ENCODE measurements at regions not wholly inside any gene's neighbourhood (a gene's known extent, or its start where the extent isn't known, plus 50 kb on each side); places are given as distances from the start of the nearest gene placed in this dataset.

DNA sequence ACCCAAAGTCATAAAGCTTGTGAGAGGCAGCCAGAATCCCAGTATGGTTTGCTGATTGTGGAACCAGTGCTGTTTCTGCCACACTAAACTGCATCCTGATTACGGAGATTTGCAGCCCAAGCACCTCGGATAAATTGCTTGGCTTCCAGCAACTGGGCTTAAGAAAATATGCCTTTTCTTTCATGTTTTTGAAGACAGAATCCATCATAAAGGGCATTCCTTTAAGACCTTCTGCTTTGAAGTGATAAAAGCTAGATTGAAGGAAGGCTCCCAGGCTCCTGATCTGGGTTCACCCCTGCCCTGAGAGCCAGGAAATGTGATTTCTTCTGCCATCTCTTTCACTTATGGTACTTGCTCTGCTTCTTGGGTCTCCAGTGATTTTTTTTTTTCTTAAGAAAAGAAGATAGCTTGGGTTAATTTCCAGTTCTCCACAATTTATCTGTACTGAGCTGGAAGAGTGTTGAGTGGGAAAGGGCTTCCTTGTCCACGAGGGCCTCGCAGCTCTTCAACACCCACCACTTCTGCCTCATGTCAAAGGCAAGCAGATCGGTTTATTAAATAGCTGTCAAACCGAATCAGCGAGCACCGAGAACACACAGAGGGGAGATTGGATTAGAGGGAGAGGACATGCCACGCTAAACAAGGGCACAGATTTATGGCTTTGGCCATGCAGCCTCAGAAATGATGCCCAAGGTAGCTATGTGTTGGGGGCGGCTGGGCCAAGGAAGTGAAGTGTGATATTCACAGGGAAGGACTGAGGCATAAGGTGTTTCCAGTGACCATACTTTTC lies 94.9 kb upstream of the TBX20 start:
- ChIA-PET CTCF (no interaction called here), POLR2A (no interaction called here)
- no peak for TF ChIP-seq L3MBTL2 (conservative IDR thresholded peaks at IDR 0.05)
- no peak for TF ChIP-seq SP1 (IDR thresholded peaks at IDR 0.05)
- TF ChIP-seq NFRKB (IDR thresholded peaks at IDR 0.05) = no peak
- TF ChIP-seq ELF4 (IDR thresholded peaks at IDR 0.05) = no peak
- TF ChIP-seq ARNT (IDR thresholded peaks at IDR 0.05) = no peak
- DNase-seq (ENCODE audit: extremely low spot score) = no peak

DNA sequence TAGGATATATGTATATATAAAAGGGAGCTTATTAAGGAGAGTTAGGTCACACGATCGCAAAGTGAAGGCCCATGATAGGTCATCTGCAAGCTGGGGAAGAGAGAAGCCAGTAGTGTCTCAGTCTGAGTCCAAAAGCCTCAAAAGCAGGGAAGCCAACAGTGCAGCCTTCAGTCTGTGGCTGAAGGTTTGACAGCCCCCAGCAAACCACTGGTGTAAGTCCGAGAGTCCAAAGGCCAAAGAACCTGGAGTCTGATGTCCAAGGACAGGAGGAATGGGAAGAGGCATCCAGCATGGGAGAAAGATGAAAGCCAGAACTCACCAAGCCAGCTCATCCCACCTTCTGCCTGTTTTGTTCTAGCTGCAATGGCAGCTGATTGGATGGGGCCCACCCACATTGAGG lies 88.9 kb upstream of the TBX20 start:
- CTCF ChIA-PET = no interaction called here
- no peak for DNase-seq (ENCODE audit: extremely low spot score)
- no peak for TF ChIP-seq NFRKB (IDR thresholded peaks at IDR 0.05)
- TF ChIP-seq PKNOX1 (IDR thresholded peaks at IDR 0.05) = no peak
- no peak for TF ChIP-seq TARDBP (IDR thresholded peaks at IDR 0.05)
- no peak for TF ChIP-seq FOXA1 (IDR thresholded peaks at IDR 0.05)
- TF ChIP-seq SP1 (IDR thresholded peaks at IDR 0.05) = no peak
- no peak for TF ChIP-seq L3MBTL2 (conservative IDR thresholded peaks at IDR 0.05)
- TF ChIP-seq LEF1 (IDR thresholded peaks at IDR 0.05; ENCODE audit: borderline replicate concordance) = no peak
- TF ChIP-seq ELF4 (IDR thresholded peaks at IDR 0.05) = no peak
- no peak for TF ChIP-seq BHLHE40 (IDR thresholded peaks at IDR 0.05; ENCODE audit: borderline replicate concordance)
- no peak for TF ChIP-seq FOXM1 (IDR thresholded peaks at IDR 0.05; ENCODE audit: borderline replicate concordance)
- TF ChIP-seq ARNT (IDR thresholded peaks at IDR 0.05) = no peak
- no peak for TF ChIP-seq HDGF (IDR thresholded peaks at IDR 0.05; ENCODE audit: borderline replicate concordance)
- no peak for TF ChIP-seq CTBP1 (IDR thresholded peaks at IDR 0.05; ENCODE audit: borderline replicate concordance)
- TF ChIP-seq SUZ12 (IDR thresholded peaks at IDR 0.05) = no peak
- TF ChIP-seq ZNF384 (IDR thresholded peaks at IDR 0.05) = no peak
- TF ChIP-seq FOXK2 (IDR thresholded peaks at IDR 0.05) = no peak
- POLR2A ChIA-PET = no interaction called here

DNA sequence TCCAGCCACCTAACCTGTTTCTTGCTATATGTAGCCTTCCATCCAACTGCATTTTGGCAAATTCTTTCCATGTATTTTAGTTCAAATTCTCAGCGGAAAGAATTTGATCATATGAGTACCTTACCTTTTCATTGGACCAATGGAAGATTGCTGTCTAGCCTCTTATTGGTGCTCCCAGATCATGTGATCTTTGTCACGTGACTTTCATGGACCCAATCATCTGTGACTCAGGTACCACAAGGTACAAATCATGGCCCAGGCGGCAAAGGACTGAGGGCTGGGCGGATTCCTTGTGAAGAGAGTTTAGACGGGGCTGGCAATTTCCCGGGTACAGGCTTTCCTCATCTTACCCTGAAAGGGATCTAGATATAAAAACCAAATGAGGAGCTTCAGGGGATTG lies 85.9 kb upstream of the TBX20 start:
- TF ChIP-seq FOXA1 (IDR thresholded peaks at IDR 0.05) (no peak), TARDBP (IDR thresholded peaks at IDR 0.05) (no peak), SP1 (IDR thresholded peaks at IDR 0.05) (no peak), HDGF (IDR thresholded peaks at IDR 0.05; ENCODE audit: borderline replicate concordance) (no peak), ELF4 (IDR thresholded peaks at IDR 0.05) (no peak), L3MBTL2 (conservative IDR thresholded peaks at IDR 0.05) (no peak), ZNF384 (IDR thresholded peaks at IDR 0.05) (no peak), SUZ12 (IDR thresholded peaks at IDR 0.05) (no peak), PKNOX1 (IDR thresholded peaks at IDR 0.05) (no peak), ARNT (IDR thresholded peaks at IDR 0.05) (no peak), NFRKB (IDR thresholded peaks at IDR 0.05) (no peak), FOXM1 (IDR thresholded peaks at IDR 0.05; ENCODE audit: borderline replicate concordance) (no peak), BHLHE40 (IDR thresholded peaks at IDR 0.05; ENCODE audit: borderline replicate concordance) (no peak), LEF1 (IDR thresholded peaks at IDR 0.05; ENCODE audit: borderline replicate concordance) (no peak), FOXK2 (IDR thresholded peaks at IDR 0.05) (no peak), CTBP1 (IDR thresholded peaks at IDR 0.05; ENCODE audit: borderline replicate concordance) (no peak)
- ChIA-PET POLR2A (no interaction called here), CTCF (no interaction called here)
- no peak for DNase-seq (ENCODE audit: extremely low spot score)

- TF ChIP-seq PKNOX1 (IDR thresholded peaks at IDR 0.05) (no peak), FOXA1 (IDR thresholded peaks at IDR 0.05) (no peak), FOXK2 (IDR thresholded peaks at IDR 0.05) (no peak), SP1 (IDR thresholded peaks at IDR 0.05) (no peak), CTBP1 (IDR thresholded peaks at IDR 0.05; ENCODE audit: borderline replicate concordance) (no peak), L3MBTL2 (conservative IDR thresholded peaks at IDR 0.05) (no peak), BHLHE40 (IDR thresholded peaks at IDR 0.05; ENCODE audit: borderline replicate concordance) (no peak), SUZ12 (IDR thresholded peaks at IDR 0.05) (no peak), ZNF384 (IDR thresholded peaks at IDR 0.05) (no peak), HDGF (IDR thresholded peaks at IDR 0.05; ENCODE audit: borderline replicate concordance) (no peak), ARNT (IDR thresholded peaks at IDR 0.05) (no peak), TARDBP (IDR thresholded peaks at IDR 0.05) (no peak)
- ChIA-PET CTCF (no interaction called here), POLR2A (no interaction called here)
- no peak for DNase-seq (ENCODE audit: extremely low spot score)
Measured at GRCh38 chr7:35336444-35336843, 82.5 kb upstream of the TBX20 start.

DNA sequence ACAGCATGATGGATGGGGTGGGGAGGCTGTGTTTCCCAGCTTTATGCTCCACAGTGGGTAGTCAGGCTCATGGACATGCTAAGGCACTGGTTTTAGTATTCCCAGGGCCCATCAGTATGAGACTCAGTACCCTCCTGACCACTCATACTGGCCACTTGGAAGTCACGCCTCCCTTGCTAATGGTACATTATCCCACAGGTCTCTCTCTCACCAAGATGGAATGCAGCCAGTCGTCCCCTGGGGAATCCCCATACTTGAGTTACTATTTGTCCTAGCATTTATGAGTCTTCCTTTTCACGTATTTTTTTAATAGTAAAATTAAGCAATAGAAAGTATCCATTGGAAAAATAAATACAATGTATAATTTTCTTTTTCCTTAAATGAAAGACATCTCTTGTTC lies 80.6 kb upstream of the TBX20 start:
- TF ChIP-seq SP1 (IDR thresholded peaks at IDR 0.05) = no peak
- no peak for TF ChIP-seq FOXM1 (IDR thresholded peaks at IDR 0.05; ENCODE audit: borderline replicate concordance)
- no peak for TF ChIP-seq FOXA1 (IDR thresholded peaks at IDR 0.05)
- no peak for TF ChIP-seq L3MBTL2 (conservative IDR thresholded peaks at IDR 0.05)
- no peak for TF ChIP-seq CTBP1 (IDR thresholded peaks at IDR 0.05; ENCODE audit: borderline replicate concordance)
- no peak for TF ChIP-seq HDGF (IDR thresholded peaks at IDR 0.05; ENCODE audit: borderline replicate concordance)
- TF ChIP-seq SUZ12 (IDR thresholded peaks at IDR 0.05) = no peak
- POLR2A ChIA-PET = no interaction called here
- CTCF ChIA-PET = interaction anchor here (0.9 kb wide), 1 partner anchor 12 kb away, joined by 3 read pairs; no protein-coding TSS in a partner anchor
- DNase-seq (ENCODE audit: extremely low spot score) = no peak

DNA sequence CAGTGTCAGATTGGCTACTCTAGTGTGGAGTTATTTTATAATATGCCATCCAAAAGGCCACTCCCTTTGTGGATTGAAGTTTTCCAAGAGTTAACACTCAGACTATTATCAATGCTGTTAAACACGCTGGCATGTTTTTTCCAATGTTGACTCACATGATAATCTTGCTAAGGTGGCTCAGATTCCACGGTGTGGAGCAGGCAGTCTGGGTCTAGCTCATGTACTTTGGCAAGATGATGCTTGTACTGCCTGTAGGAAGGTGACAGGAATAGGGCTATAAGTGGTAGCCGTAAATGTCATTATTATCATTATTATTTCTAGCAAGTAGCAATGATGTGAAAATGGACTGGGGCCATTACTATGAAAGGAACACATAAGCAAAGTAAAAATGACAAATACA lies 79.4 kb upstream of the TBX20 start:
- no peak for DNase-seq (ENCODE audit: extremely low spot score)
- POLR2A ChIA-PET = no interaction called here
- no peak for TF ChIP-seq FOXM1 (IDR thresholded peaks at IDR 0.05; ENCODE audit: borderline replicate concordance)
- no peak for TF ChIP-seq L3MBTL2 (conservative IDR thresholded peaks at IDR 0.05)
- no peak for TF ChIP-seq NFRKB (IDR thresholded peaks at IDR 0.05)
- no peak for TF ChIP-seq ELF4 (IDR thresholded peaks at IDR 0.05)
- TF ChIP-seq BHLHE40 (IDR thresholded peaks at IDR 0.05; ENCODE audit: borderline replicate concordance) = no peak
- no peak for TF ChIP-seq SP1 (IDR thresholded peaks at IDR 0.05)
- no peak for TF ChIP-seq SUZ12 (IDR thresholded peaks at IDR 0.05)
- TF ChIP-seq TARDBP (IDR thresholded peaks at IDR 0.05) = no peak
- TF ChIP-seq FOXK2 (IDR thresholded peaks at IDR 0.05) = no peak
- TF ChIP-seq PKNOX1 (IDR thresholded peaks at IDR 0.05) = no peak
- no peak for TF ChIP-seq HDGF (IDR thresholded peaks at IDR 0.05; ENCODE audit: borderline replicate concordance)
- no peak for TF ChIP-seq FOXA1 (IDR thresholded peaks at IDR 0.05)
- TF ChIP-seq CTBP1 (IDR thresholded peaks at IDR 0.05; ENCODE audit: borderline replicate concordance) = no peak
- TF ChIP-seq ZNF384 (IDR thresholded peaks at IDR 0.05) = no peak
- CTCF ChIA-PET = no interaction called here
